GM12873 (cell line): ENCODE measurements at regions not wholly inside any gene's neighbourhood (a gene's known extent, or its start where the extent isn't known, plus 50 kb on each side); places are given as distances from the start of the nearest gene placed in this dataset.

ENCODE experiments used
- TF ChIP-seq, protein P1 (sequence below): IDR thresholded peaks from 2 replicates; pipeline ENCODE4 v1.5.1; 2012; ENCODE audit warnings: low read depth, mild to moderate bottlenecking, moderate library complexity, low read length, control low read depth; ENCODE audit not compliant: insufficient read depth; ENCODE audit errors: missing control alignments

GRCh38 chr18:75563150-75563549 lies 135.6 kb upstream of the SMIM21 start:
- TF ChIP-seq, protein P1, sequence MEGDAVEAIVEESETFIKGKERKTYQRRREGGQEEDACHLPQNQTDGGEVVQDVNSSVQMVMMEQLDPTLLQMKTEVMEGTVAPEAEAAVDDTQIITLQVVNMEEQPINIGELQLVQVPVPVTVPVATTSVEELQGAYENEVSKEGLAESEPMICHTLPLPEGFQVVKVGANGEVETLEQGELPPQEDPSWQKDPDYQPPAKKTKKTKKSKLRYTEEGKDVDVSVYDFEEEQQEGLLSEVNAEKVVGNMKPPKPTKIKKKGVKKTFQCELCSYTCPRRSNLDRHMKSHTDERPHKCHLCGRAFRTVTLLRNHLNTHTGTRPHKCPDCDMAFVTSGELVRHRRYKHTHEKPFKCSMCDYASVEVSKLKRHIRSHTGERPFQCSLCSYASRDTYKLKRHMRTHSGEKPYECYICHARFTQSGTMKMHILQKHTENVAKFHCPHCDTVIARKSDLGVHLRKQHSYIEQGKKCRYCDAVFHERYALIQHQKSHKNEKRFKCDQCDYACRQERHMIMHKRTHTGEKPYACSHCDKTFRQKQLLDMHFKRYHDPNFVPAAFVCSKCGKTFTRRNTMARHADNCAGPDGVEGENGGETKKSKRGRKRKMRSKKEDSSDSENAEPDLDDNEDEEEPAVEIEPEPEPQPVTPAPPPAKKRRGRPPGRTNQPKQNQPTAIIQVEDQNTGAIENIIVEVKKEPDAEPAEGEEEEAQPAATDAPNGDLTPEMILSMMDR, result no peak

GRCh38 chr18:75562216-75562615 lies 134.7 kb upstream of the SMIM21 start:
- TF ChIP-seq, protein P1, result no peak

GRCh38 chr18:75558790-75559189 lies 131.3 kb upstream of the SMIM21 start:
- TF ChIP-seq, protein P1, result no peak

- TF ChIP-seq, protein P1, result no peak
These were observed 129.3 kb upstream of the SMIM21 start for GRCh38 chr18:75556841-75557240.

DNA sequence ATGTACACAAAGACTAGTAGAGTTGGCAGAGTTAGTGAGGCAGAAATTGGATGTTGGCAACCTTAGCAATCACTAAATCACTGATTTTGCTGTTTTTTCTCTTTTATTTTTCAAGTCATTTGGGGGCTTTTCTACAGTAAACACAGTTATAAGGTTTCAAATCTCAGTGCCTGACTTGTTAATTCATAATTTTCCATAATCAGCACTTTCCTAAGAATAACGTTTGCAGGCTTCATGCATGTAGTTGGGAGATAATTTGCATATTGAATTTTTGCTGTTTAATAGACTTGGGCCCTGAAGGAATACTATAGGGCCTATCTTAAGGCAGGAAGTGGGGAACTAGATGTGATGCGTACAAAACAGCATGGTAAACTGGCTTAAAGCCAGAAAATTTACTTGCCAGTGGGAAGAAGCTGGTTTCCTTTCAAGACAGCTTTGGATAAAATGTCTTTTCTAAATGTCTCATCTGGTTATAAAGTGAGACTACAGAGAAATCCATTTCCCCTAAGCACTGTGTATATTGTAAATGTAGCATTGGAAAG lies 127.2 kb upstream of the SMIM21 start:
- TF ChIP-seq, protein P1, result no peak

DNA sequence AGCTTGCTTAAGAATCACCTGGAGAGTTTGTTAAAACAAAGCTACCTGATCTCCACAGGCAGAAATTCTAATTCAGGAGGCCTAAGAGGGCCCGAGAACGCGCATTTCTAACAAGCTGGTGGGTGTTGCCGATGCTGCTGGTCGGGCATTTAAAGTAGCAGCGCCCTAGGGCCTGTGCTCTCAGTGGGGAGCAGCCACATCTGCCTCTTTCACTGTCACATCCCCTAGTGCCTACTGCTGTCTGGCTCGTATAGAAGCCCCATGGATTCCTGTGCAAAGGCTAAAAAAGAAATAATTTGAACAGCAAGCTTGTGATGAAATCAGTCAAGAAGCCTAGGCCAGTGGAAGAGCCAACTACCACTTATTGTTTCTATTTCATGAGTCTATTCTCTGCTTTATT lies 126.7 kb upstream of the SMIM21 start:
- TF ChIP-seq, protein P1, result no peak

DNA sequence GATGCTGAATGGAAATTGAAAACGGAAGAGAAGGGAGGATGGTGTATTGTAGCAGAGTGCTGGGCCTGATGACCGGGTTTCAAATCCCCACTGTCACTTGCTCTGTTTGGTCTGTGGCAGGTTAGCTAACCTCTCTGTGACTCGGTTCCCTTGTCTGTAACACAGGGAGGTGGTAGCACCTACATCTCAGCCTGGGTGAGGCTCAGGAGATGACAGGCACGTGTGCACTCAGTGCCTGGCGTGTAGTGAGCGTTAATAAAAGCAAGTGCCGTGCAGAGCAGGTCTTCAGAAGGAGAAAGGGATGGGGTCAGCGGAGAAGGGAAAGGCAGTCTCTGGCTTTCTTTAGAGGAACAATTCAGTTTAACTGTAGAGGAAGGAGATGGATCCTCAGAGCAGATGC lies 125.5 kb upstream of the SMIM21 start:
- TF ChIP-seq, protein P1, result no peak
